AML-193 (cell line): ENCODE measurements at regions not wholly inside any gene's neighbourhood (a gene's known extent, or its start where the extent isn't known, plus 50 kb on each side); places are given as distances from the start of the nearest gene placed in this dataset.

Experiments
- DNase-seq, 2 experiments: peaks; one replicate each; lab custom pipeline; 2025; lab: John Stamatoyannopoulos, UW

GRCh38 chr11:33616552-33616951, 84.1 kb downstream of the C11orf91 start:
- no peak for DNase-seq

GRCh38 chr11:33615751-33616150, 84.9 kb downstream of the C11orf91 start:
- no peak for DNase-seq

GRCh38 chr11:33613404-33613803, 87.2 kb downstream of the C11orf91 start:
- DNase-seq: no peak

- no peak for DNase-seq
Observed at GRCh38 chr11:33610903-33611302, 89.7 kb downstream of the C11orf91 start.

GRCh38 chr11:33608386-33608785, 92.2 kb downstream of the C11orf91 start:
- no peak for DNase-seq

- no peak for DNase-seq
Observed at GRCh38 chr11:33606762-33607161, 93.9 kb downstream of the C11orf91 start.

GRCh38 chr11:33605703-33606102, 94.9 kb downstream of the C11orf91 start:
- no peak for DNase-seq

- DNase-seq: no peak
Observed at GRCh38 chr11:33598426-33599069, 102.1 kb downstream of the C11orf91 start.

- DNase-seq: no peak
Observed at GRCh38 chr11:33594188-33594587, 106.4 kb downstream of the C11orf91 start.

GRCh38 chr11:33590441-33590840, 110.2 kb downstream of the C11orf91 start:
- DNase-seq: no peak

- no peak for DNase-seq
Observed at GRCh38 chr11:33588056-33588455, 112.6 kb downstream of the C11orf91 start.

- no peak for DNase-seq
Observed at GRCh38 chr11:33585586-33586209, 114.9 kb downstream of the C11orf91 start.

GRCh38 chr11:33582636-33583325, 117.8 kb downstream of the C11orf91 start:
- DNase-seq: no peak

GRCh38 chr11:33579101-33579500, 121.5 kb downstream of the C11orf91 start:
- no peak for DNase-seq

GRCh38 chr11:33577204-33577603, 123.4 kb downstream of the C11orf91 start:
- no peak for DNase-seq

- no peak for DNase-seq
Observed at GRCh38 chr11:33575311-33575710, 125.3 kb downstream of the C11orf91 start.

- no peak for DNase-seq
Observed at GRCh38 chr11:33574331-33574730, 126.3 kb downstream of the C11orf91 start.

GRCh38 chr11:33569333-33569732, 131.3 kb downstream of the C11orf91 start:
- DNase-seq: no peak

GRCh38 chr11:33567004-33567403, 133.6 kb downstream of the C11orf91 start:
- DNase-seq: no peak

GRCh38 chr11:33564856-33565453, 135.7 kb downstream of the C11orf91 start:
- DNase-seq: no peak

- no peak for DNase-seq
Observed at GRCh38 chr11:33560729-33561128, 139.9 kb downstream of the C11orf91 start.

- no peak for DNase-seq
Observed at GRCh38 chr11:33559567-33559966, 141.1 kb downstream of the C11orf91 start.

GRCh38 chr11:33558097-33558496, 142.5 kb downstream of the C11orf91 start:
- no peak for DNase-seq
